ENCODE measurements at regions not wholly inside any gene's neighbourhood (a gene's known extent, or its start where the extent isn't known, plus 50 kb on each side); places are given as distances from the start of the nearest gene placed in this dataset.

DNA sequence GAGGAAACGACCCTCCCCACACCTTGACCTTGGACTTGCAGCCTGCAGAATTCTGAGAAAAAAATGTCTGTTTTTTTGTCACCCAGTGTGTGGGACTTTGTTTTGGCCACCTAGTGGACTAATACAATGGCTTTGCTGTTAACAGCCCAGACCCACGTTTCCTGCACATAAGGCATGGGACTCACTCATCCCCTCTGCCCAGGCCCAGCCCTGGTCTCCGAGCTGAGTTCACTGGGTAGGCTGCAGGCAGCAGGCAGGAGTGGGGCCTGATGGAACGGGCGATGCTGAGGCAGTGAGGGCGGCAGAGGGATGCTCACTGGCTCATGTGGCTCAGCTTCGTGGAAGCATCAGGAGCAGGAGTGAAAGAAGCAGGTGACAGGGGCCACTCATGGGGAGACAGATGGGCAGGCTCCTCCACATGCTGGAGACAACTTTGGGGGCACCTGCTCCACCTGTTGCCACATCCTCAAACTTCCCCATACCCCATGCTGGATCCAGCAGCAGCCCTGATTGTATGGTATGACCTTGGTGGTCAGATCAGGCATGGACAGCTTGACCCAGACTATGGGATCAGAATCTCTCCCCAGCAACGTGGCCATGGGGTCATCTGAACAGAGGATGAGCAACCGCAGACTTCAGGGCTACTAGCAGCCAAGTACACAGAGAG, 65.8 kb upstream of the ANTXRL start:
- TF ChIP-seq, protein P1, sequence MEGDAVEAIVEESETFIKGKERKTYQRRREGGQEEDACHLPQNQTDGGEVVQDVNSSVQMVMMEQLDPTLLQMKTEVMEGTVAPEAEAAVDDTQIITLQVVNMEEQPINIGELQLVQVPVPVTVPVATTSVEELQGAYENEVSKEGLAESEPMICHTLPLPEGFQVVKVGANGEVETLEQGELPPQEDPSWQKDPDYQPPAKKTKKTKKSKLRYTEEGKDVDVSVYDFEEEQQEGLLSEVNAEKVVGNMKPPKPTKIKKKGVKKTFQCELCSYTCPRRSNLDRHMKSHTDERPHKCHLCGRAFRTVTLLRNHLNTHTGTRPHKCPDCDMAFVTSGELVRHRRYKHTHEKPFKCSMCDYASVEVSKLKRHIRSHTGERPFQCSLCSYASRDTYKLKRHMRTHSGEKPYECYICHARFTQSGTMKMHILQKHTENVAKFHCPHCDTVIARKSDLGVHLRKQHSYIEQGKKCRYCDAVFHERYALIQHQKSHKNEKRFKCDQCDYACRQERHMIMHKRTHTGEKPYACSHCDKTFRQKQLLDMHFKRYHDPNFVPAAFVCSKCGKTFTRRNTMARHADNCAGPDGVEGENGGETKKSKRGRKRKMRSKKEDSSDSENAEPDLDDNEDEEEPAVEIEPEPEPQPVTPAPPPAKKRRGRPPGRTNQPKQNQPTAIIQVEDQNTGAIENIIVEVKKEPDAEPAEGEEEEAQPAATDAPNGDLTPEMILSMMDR (IDR thresholded peaks at IDR 0.05): no peak
- no peak for ATAC-seq
- H3K4me1 ChIP-seq: no peaks in the 10 kb centered on the region
- no peak overlapping the region for H3K27ac ChIP-seq
- intact Hi-C loops (cut with DNase I): no loop called here
- no peak overlapping the region for H3K4me3 ChIP-seq
- DNase-seq: no peak
- H3K27me3 ChIP-seq: no peaks in the 10 kb centered on the region
- no peaks in the 10 kb centered on the region for H3K36me3 ChIP-seq
- no peaks in the 10 kb centered on the region for H3K9me3 ChIP-seq

DNA sequence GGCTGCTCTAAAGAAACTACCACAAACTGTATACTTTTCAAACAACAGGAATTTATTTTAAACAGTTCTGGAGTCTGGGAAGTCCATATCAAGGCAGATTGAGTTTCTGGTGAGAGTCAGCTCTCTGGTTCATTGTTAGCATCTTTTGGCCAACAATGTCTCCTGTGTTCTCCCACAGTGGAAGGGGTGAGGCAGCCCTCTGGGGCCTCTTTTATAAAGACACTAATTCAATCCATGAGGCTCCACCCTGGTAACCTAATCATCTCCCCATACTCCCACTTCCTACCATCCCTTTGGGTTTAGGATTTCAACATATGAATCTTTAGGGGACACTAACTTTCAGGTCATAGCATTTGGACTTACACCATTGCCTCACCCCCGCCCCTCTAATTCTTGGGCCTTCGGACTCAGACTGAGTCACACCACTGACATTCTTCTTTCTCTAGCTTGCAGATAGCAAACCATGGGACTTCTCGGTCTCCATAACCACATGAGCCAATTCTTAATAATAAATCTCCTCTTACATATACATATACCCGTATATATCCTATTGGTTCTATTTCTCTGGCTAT, 64.3 kb upstream of the ANTXRL start:
- no peaks in the 10 kb centered on the region for H3K9me3 ChIP-seq
- H3K4me3 ChIP-seq: no peak overlapping the region
- H3K4me1 ChIP-seq: no peaks in the 10 kb centered on the region
- H3K27me3 ChIP-seq: no peaks in the 10 kb centered on the region
- no peak for ATAC-seq
- DNase-seq: no peak
- TF ChIP-seq, protein P1 (IDR thresholded peaks at IDR 0.05): no peak
- H3K27ac ChIP-seq: no peak overlapping the region
- H3K36me3 ChIP-seq: no peaks in the 10 kb centered on the region
- intact Hi-C loops (cut with DNase I): no loop called here

DNA sequence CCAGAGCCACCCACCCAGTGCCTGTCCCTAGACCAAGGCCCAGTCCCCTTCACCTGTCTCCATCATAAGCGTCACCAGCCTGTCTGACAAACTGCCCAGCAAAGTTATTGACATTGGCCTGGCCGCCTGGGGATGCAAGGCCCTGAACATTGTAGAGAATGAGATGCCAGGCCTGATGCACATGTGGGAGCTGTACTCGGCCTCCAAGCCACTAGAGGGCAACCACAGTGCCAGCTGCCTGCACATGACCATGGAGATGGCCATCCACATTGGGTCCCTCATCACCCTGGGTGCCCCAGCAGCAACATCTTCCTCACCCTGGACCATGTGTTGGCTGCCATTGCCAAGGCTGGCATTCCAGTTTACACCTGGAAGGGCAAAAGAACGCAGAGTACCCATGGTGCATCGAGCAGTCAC, 63.7 kb upstream of the ANTXRL start:
- no peaks in the 10 kb centered on the region for H3K36me3 ChIP-seq
- ATAC-seq (peak; percentile 23), DNase-seq (peak; percentile 52)
- no peaks in the 10 kb centered on the region for H3K4me1 ChIP-seq
- no peak overlapping the region for H3K4me3 ChIP-seq
- H3K27ac ChIP-seq: no peak overlapping the region
- no peaks in the 10 kb centered on the region for H3K27me3 ChIP-seq
- intact Hi-C loops (cut with DNase I): no loop called here
- TF ChIP-seq, protein P1 (IDR thresholded peaks at IDR 0.05): no peak
- H3K9me3 ChIP-seq: no peaks in the 10 kb centered on the region

DNA sequence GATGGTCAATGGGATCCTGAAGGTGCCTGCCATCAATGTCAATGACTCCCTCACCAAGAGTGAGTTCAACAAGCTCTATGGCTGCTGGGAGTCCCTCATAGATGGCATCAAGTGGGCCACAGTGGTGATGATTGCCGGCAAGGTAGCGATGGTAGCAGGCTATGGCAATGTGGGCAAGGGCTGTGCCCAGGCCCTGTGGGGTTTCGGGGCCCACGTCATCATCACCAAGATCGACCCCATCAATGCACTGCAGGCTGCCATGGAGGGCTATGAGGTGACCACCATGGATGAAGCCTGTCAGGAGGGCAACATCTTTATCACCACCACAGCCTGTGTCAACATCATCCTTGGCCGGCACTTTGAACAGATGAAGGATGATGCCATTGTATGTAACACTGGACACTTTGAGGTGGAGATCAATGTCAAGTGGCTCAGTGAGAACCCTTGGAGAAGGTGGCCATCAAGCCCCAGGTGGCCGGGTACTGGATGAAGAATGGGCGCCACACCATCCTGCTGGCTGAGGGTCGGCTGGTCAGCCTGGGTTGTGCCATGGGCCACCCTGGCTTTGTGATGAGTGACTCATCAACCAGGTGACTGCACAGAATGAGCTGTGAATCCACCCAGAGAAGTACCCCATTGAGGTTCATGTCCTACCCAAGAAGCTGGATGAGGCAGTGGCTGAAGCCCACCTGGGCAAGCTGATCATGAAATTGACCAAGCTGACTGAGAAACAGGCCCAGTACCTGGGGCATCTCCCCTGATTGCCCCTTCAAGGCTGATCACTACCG, 63.0 kb upstream of the ANTXRL start:
- TF ChIP-seq, protein P1 (IDR thresholded peaks at IDR 0.05): no peak
- Histone ChIP-seq H3K9me3 (no peaks in the 10 kb centered on the region), H3K27ac (no peak overlapping the region), H3K27me3 (no peaks in the 10 kb centered on the region), H3K4me1 (no peaks in the 10 kb centered on the region), H3K36me3 (no peaks in the 10 kb centered on the region), H3K4me3 (no peak overlapping the region)
- ATAC-seq: no peak
- intact Hi-C loops (cut with DNase I): no loop called here
- DNase-seq: peak; percentile 45

DNA sequence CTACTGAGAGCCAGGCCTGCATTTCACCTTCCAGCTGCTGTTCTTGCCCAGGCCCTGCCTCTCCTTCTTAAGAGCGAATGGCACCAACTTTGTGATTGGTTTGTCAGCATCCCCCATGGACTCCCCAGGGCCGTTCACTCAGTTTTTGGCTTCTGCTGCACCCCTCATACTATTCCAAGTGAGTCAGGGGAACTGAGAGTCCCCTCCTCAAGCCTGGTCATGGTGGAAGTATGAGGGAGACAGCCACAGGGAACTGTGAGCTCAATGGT, 62.4 kb upstream of the ANTXRL start:
- Histone ChIP-seq H3K4me3 (no peak overlapping the region), H3K27ac (no peak overlapping the region), H3K27me3 (no peaks in the 10 kb centered on the region), H3K9me3 (no peaks in the 10 kb centered on the region), H3K4me1 (no peaks in the 10 kb centered on the region), H3K36me3 (no peaks in the 10 kb centered on the region)
- ATAC-seq (no peak), DNase-seq (peak; percentile 32)
- TF ChIP-seq, protein P1 (IDR thresholded peaks at IDR 0.05): no peak
- intact Hi-C loops (cut with DNase I): no loop called here

Data from upper lobe of right lung (tissue), 1 donor.